Astrocyte (in vitro differentiated cells and primary cell): ENCODE measurements at regions not wholly inside any gene's neighbourhood (a gene's known extent, or its start where the extent isn't known, plus 50 kb on each side); places are given as distances from the start of the nearest gene placed in this dataset.

ENCODE experiments used
- DNase-seq: peaks from one replicate; pipeline ENCODE4 v3.0.0-alpha.2; 2010; ENCODE audit warnings: low read depth
- FAIRE-seq: peaks from 2 replicates; lab custom pipeline; 2011; peaks lifted over from hg19 to GRCh38; lab: Jason Lieb, UNC
- H2AFZ ChIP-seq: 2 replicates; pipeline ENCODE4 v1.6.0; 2012; ENCODE audit warnings: low read depth, low read length, inconsistent platforms
- H3K27ac ChIP-seq: 2 replicates; pipeline ENCODE4 v1.5.1; 2011; ENCODE audit warnings: low read depth, low read length, inconsistent platforms
- H3K27me3 ChIP-seq: 2 replicates; pipeline ENCODE4 v1.6.0; 2011; ENCODE audit warnings: low read length, inconsistent platforms; ENCODE audit not compliant: insufficient read depth
- H3K36me3 ChIP-seq: 2 replicates; pipeline ENCODE4 v1.5.1; 2011; ENCODE audit warnings: low read length, inconsistent platforms; ENCODE audit not compliant: insufficient read depth
- H3K4me1 ChIP-seq: 2 replicates; pipeline ENCODE4 v1.5.1; 2011; ENCODE audit warnings: low read length, inconsistent platforms; ENCODE audit not compliant: insufficient read depth
- H3K4me2 ChIP-seq: 2 replicates; pipeline ENCODE4 v1.6.0; 2012; ENCODE audit warnings: low read length, inconsistent platforms
- H3K4me3 ChIP-seq: 2 replicates; pipeline ENCODE4 v1.5.1; 2011; ENCODE audit warnings: low read depth, mild to moderate bottlenecking, low read length, inconsistent platforms; ENCODE audit not compliant: insufficient read depth
- H3K79me2 ChIP-seq: 2 replicates; pipeline ENCODE4 v1.6.0; 2012; ENCODE audit warnings: mild to moderate bottlenecking, low read length, inconsistent platforms; ENCODE audit not compliant: insufficient read depth
- H3K9ac ChIP-seq: 2 replicates; pipeline ENCODE4 v1.6.0; 2012; ENCODE audit warnings: mild to moderate bottlenecking, low read length, inconsistent platforms
- H3K9me3 ChIP-seq: 2 replicates; pipeline ENCODE4 v1.5.1; 2012; ENCODE audit warnings: low read depth, mild to moderate bottlenecking, low read length, inconsistent platforms; ENCODE audit not compliant: insufficient read depth
- H4K20me1 ChIP-seq: 2 replicates; pipeline ENCODE4 v1.6.0; 2012; ENCODE audit warnings: low read length, inconsistent platforms; ENCODE audit not compliant: insufficient read depth
- H3K27ac Mint-ChIP-seq: one replicate; pipeline ENCODE4 v1.8.0; 2021; ENCODE audit warnings: mild to moderate bottlenecking, mixed read lengths; ENCODE audit not compliant: unreplicated experiment
- H3K27me3 Mint-ChIP-seq: one replicate; pipeline ENCODE4 v1.8.0; 2021; ENCODE audit warnings: low read depth, mixed read lengths; ENCODE audit not compliant: unreplicated experiment
- H3K36me3 Mint-ChIP-seq: one replicate; pipeline ENCODE4 v1.8.0; 2021; ENCODE audit warnings: low read depth, mixed read lengths; ENCODE audit not compliant: unreplicated experiment
- H3K4me1 Mint-ChIP-seq: one replicate; pipeline ENCODE4 v1.8.0; 2021; ENCODE audit warnings: low read depth, mixed read lengths; ENCODE audit not compliant: unreplicated experiment
- H3K4me3 Mint-ChIP-seq: one replicate; pipeline ENCODE4 v1.8.0; 2021; ENCODE audit warnings: mild to moderate bottlenecking, moderate library complexity, mixed read lengths; ENCODE audit not compliant: unreplicated experiment
- H3K9me3 Mint-ChIP-seq: one replicate; pipeline ENCODE4 v1.8.0; 2021; ENCODE audit warnings: mild to moderate bottlenecking, mixed read lengths; ENCODE audit not compliant: unreplicated experiment
- EZH2 ChIP-seq: IDR thresholded peaks from 2 replicates; pipeline ENCODE4 v1.6.1; 2012; ENCODE audit warnings: mild to moderate bottlenecking, low read length, inconsistent platforms; ENCODE audit not compliant: insufficient read depth
- TF ChIP-seq, protein P1 (sequence below): IDR thresholded peaks from 2 replicates; pipeline ENCODE4 v1.5.1; 2011; ENCODE audit warnings: low read depth, mild to moderate bottlenecking, inconsistent platforms, low read length, moderate library complexity; ENCODE audit not compliant: insufficient read depth

DNA sequence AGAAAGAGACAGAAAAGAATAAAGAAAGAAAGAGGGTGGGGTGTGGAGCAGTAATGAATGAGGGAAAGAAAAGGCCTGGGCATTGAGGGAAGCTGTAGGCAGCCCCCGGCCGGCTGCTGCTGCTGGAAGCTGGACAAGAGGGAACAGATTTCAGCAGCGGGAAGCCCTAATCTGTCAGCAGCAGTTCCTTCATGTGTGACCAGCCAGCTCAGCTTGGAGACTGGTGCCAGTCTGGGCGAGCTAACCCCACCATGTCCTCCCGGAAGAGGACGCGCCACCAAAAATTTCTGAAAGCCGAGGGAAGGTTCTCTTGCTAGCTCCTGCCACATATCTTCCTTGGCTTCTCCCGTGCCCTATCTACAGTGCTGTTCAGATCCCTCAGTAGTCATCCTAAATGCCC lies 236.8 kb downstream of the GRIN2B start:
- Histone ChIP-seq H3K9ac (no peak overlapping the region), H3K27ac (no peak overlapping the region), H3K4me3 (no peak overlapping the region), H3K79me2 (no peaks in the 10 kb centered on the region), H3K36me3 (no peaks in the 10 kb centered on the region), H3K4me1 (peaks cover 4% of the 10 kb centered on the region), H3K4me2 (no peak overlapping the region), H2AFZ (no peak overlapping the region), H3K27me3 (no peaks in the 10 kb centered on the region), H4K20me1 (no peaks in the 10 kb centered on the region), H3K9me3 (no peaks in the 10 kb centered on the region)
- DNase-seq: no peak
- no peaks in the 10 kb centered on the region for H3K9me3 Mint-ChIP-seq
- FAIRE-seq: no peak
- H3K36me3 Mint-ChIP-seq: no peaks in the 10 kb centered on the region
- H3K27me3 Mint-ChIP-seq: peaks cover 9% of the 10 kb centered on the region
- no peak for TF ChIP-seq EZH2
- TF ChIP-seq, protein P1, sequence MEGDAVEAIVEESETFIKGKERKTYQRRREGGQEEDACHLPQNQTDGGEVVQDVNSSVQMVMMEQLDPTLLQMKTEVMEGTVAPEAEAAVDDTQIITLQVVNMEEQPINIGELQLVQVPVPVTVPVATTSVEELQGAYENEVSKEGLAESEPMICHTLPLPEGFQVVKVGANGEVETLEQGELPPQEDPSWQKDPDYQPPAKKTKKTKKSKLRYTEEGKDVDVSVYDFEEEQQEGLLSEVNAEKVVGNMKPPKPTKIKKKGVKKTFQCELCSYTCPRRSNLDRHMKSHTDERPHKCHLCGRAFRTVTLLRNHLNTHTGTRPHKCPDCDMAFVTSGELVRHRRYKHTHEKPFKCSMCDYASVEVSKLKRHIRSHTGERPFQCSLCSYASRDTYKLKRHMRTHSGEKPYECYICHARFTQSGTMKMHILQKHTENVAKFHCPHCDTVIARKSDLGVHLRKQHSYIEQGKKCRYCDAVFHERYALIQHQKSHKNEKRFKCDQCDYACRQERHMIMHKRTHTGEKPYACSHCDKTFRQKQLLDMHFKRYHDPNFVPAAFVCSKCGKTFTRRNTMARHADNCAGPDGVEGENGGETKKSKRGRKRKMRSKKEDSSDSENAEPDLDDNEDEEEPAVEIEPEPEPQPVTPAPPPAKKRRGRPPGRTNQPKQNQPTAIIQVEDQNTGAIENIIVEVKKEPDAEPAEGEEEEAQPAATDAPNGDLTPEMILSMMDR: no peak
- no peak overlapping the region for H3K27ac Mint-ChIP-seq
- peaks cover 4% of the 10 kb centered on the region for H3K4me1 Mint-ChIP-seq
- no peak overlapping the region for H3K4me3 Mint-ChIP-seq

DNA sequence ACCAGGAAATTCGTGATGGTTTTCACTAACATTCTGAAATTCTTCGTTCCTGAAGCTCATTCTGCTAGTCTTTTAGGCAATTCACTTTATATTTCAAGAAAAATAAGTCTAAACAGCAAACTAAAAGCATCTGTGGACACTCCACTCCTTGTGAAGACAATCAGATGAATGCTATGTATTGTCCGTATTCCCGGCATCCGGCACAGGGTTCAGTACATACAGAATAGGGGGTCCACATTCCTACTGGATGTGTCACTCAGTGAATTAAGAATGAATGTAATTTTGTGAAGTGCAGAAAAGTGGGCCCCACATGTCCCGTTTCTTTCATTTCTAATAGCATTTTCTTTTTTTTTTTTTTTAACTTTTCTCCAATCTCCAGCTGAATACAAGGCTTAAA lies 241.3 kb downstream of the GRIN2B start:
- TF ChIP-seq, protein P1: no peak
- no peak for TF ChIP-seq EZH2
- Histone ChIP-seq H3K9me3 (no peaks in the 10 kb centered on the region), H3K4me2 (peak overlapping the region; percentile 47), H3K36me3 (no peaks in the 10 kb centered on the region), H3K79me2 (no peaks in the 10 kb centered on the region), H3K4me1 (peaks cover 4% of the 10 kb centered on the region), H3K4me3 (no peak overlapping the region), H3K9ac (no peak overlapping the region), H3K27me3 (no peaks in the 10 kb centered on the region), H4K20me1 (no peaks in the 10 kb centered on the region), H3K27ac (no peak overlapping the region), H2AFZ (no peak overlapping the region)
- Mint-ChIP-seq H3K36me3 (no peaks in the 10 kb centered on the region), H3K27ac (no peak overlapping the region), H3K4me3 (no peak overlapping the region), H3K27me3 (peaks cover 7% of the 10 kb centered on the region), H3K9me3 (no peaks in the 10 kb centered on the region), H3K4me1 (peaks cover 7% of the 10 kb centered on the region)
- FAIRE-seq: no peak
- no peak for DNase-seq

DNA sequence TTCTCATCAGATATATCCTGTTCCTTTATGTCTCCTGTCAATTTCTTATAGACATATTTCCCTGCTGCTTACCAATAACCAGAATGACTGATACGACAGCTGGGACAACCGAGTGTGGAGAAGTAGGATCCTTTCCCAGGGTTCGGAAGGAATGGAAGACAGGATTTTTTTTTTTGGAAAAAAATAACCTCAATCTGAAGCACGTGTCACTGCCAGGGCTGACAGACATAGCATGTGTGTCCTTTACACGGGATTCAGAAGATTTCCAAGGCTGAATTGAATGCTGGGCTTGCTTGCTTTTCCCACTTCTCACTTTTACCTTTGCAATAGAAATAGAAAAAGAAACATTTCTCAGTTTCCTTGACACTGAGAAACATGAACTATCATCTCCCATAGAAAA lies 245.7 kb downstream of the GRIN2B start:
- no peak overlapping the region for H3K27ac Mint-ChIP-seq
- H3K36me3 ChIP-seq: no peaks in the 10 kb centered on the region
- no peaks in the 10 kb centered on the region for H3K9me3 Mint-ChIP-seq
- H3K27ac ChIP-seq: no peak overlapping the region
- peaks cover 7% of the 10 kb centered on the region for H3K4me1 Mint-ChIP-seq
- no peak overlapping the region for H3K4me3 Mint-ChIP-seq
- H3K4me3 ChIP-seq: no peak overlapping the region
- H3K4me2 ChIP-seq: no peak overlapping the region
- no peaks in the 10 kb centered on the region for H3K79me2 ChIP-seq
- no peak overlapping the region for H3K9ac ChIP-seq
- H3K9me3 ChIP-seq: no peaks in the 10 kb centered on the region
- DNase-seq (no peak), FAIRE-seq (no peak)
- peaks cover 4% of the 10 kb centered on the region for H3K4me1 ChIP-seq
- peaks cover 4% of the 10 kb centered on the region for H3K27me3 Mint-ChIP-seq
- no peak overlapping the region for H2AFZ ChIP-seq
- no peaks in the 10 kb centered on the region for H4K20me1 ChIP-seq
- H3K27me3 ChIP-seq: no peaks in the 10 kb centered on the region
- TF ChIP-seq EZH2: no peak
- TF ChIP-seq, protein P1: no peak
- no peaks in the 10 kb centered on the region for H3K36me3 Mint-ChIP-seq
